H1 (cell line): ENCODE measurements at regions not wholly inside any gene's neighbourhood (a gene's known extent, or its start where the extent isn't known, plus 50 kb on each side); places are given as distances from the start of the nearest gene placed in this dataset.
A peak's percentile ranks its signal among the peaks of the same experiment; 100 is the strongest.

Experiments used
- CTCF ChIA-PET: fragments of 300-600 bp; sonication (Branson Sonifier 250); formaldehyde crosslinking; loops from one replicate; lab custom pipeline; 2021; ENCODE audit not compliant: partially characterized antibody; lab: Charles Lee
- POLR2A ChIA-PET: fragments of 300-600 bp; sonication (Branson Sonifier 250); formaldehyde crosslinking; loops from one replicate; lab custom pipeline; 2021; ENCODE audit warnings: inconsistent platforms; ENCODE audit not compliant: partially characterized antibody; lab: Charles Lee
- DNase-seq, 2 experiments: peaks; one replicate each; pipeline versions ENCODE4 v3.0.0 to v3.0.0-alpha.2; 2010 to 2022; ENCODE audit warnings: low spot score in 2 of 2, low read depth in 1 of 2, mixed read lengths in 1 of 2
- FAIRE-seq: peaks from 2 replicates; lab custom pipeline; 2011; peaks lifted over from hg19 to GRCh38; lab: Jason Lieb, UNC
- H2AFZ ChIP-seq: 2 replicates; pipeline ENCODE4 v1.8.1; 2012; ENCODE audit warnings: low read length, inconsistent platforms
- H2AK5ac ChIP-seq: 2 replicates; pipeline ENCODE4 v1.6.1; 2013; ENCODE audit warnings: low read depth, low read length
- H2BK120ac ChIP-seq: replicated peaks from 2 replicates; pipeline ENCODE3; 2013; ENCODE audit warnings: low read depth, low read length, inconsistent platforms
- H2BK12ac ChIP-seq: 2 replicates; pipeline ENCODE4 v1.6.1; 2013; ENCODE audit warnings: low read depth, low read length
- H2BK15ac ChIP-seq: 2 replicates; pipeline ENCODE4 v1.6.1; 2013; ENCODE audit warnings: low read length
- H2BK20ac ChIP-seq: 2 replicates; pipeline ENCODE4 v1.6.1; 2013; ENCODE audit warnings: low read length
- H2BK5ac ChIP-seq: 2 replicates; pipeline ENCODE4 v1.6.1; 2013; ENCODE audit warnings: low read depth, low read length
- H3K14ac ChIP-seq: 2 replicates; pipeline ENCODE4 v1.6.1; 2013; ENCODE audit warnings: inconsistent platforms; ENCODE audit not compliant: insufficient read length
- H3K18ac ChIP-seq: 2 replicates; pipeline ENCODE4 v1.6.1; 2013; ENCODE audit warnings: low read length; ENCODE audit errors: extremely low read depth
- H3K23ac ChIP-seq: 2 replicates; pipeline ENCODE4 v1.6.1; 2013; ENCODE audit warnings: inconsistent platforms; ENCODE audit not compliant: insufficient read length
- H3K23me2 ChIP-seq: 2 replicates; pipeline ENCODE4 v1.6.1; 2013; ENCODE audit warnings: low read depth, low read length
- H3K27ac ChIP-seq: 2 replicates; pipeline ENCODE4 v1.6.1; 2011; ENCODE audit warnings: low read depth, low read length, inconsistent platforms
- H3K27me3 ChIP-seq, 4 experiments: replicated peaks in 1 of 4; 1 replicate in 1 of 4; 2 replicates in 3 of 4; pipeline versions ENCODE4 v1.6.1 to v1.8.1; 2011 to 2013; ENCODE audit warnings: low read length in 3 of 4, mild to moderate bottlenecking in 3 of 4, inconsistent platforms in 2 of 4, mixed read lengths in 2 of 4, moderate library complexity in 1 of 4; ENCODE audit not compliant: control insufficient read depth in 3 of 4, insufficient read depth in 3 of 4; ENCODE audit errors: extremely low read depth in 1 of 4
- H3K36me3 ChIP-seq, 4 experiments: 2 replicates each; pipeline versions ENCODE4 v1.6.1 to v1.8.1; 2011 to 2013; ENCODE audit warnings: mild to moderate bottlenecking in 4 of 4, low read length in 3 of 4, moderate library complexity in 2 of 4, control low read depth in 1 of 4, inconsistent platforms in 1 of 4; ENCODE audit not compliant: insufficient read depth in 4 of 4, control insufficient read depth in 2 of 4
- H3K4ac ChIP-seq: replicated peaks from 2 replicates; pipeline ENCODE3; 2013; ENCODE audit warnings: low read length, low read depth, mixed read lengths, inconsistent platforms; ENCODE audit not compliant: insufficient read length
- H3K4me1 ChIP-seq, 4 experiments: replicated peaks in 1 of 4; 1 replicate in 1 of 4; 2 replicates in 3 of 4; pipeline versions ENCODE4 v1.6.1 to v1.8.1; 2011 to 2013; ENCODE audit warnings: low read length in 3 of 4, inconsistent platforms in 2 of 4, mixed read lengths in 1 of 4; ENCODE audit not compliant: insufficient read depth in 4 of 4, control insufficient read depth in 3 of 4
- H3K4me2 ChIP-seq, 2 experiments: 2 replicates each; pipeline versions ENCODE4 v1.6.1 to v1.8.1; 2011 to 2013; ENCODE audit warnings: low read depth in 2 of 2, low read length in 2 of 2, control low read depth in 1 of 2, inconsistent platforms in 1 of 2, mild to moderate bottlenecking in 1 of 2; ENCODE audit not compliant: insufficient read depth in 1 of 2
- H3K4me3 ChIP-seq, 4 experiments: fragments of 200-600, 300-600 bp in 1 of 4; sonication (generic), shearing (Covaris generic), sonication (Bioruptor Twin) in 1 of 4; 2 replicates each; pipeline versions ENCODE4 v1.5.1 to v1.8.1; 2011 to 2016; ENCODE audit warnings: low read length in 4 of 4, low read depth in 3 of 4, control low read depth in 2 of 4, inconsistent platforms in 2 of 4, mild to moderate bottlenecking in 2 of 4, mixed read lengths in 1 of 4, moderate library complexity in 1 of 4; ENCODE audit not compliant: insufficient read depth in 2 of 4; ENCODE audit errors: extremely low read depth in 1 of 4
- H3K56ac ChIP-seq: replicated peaks from 2 replicates; pipeline ENCODE3; 2013; ENCODE audit warnings: low read depth, mild to moderate bottlenecking, mixed read lengths, low read length, inconsistent platforms; ENCODE audit not compliant: insufficient read length
- H3K79me1 ChIP-seq: 2 replicates; pipeline ENCODE4 v1.6.1; 2013; ENCODE audit warnings: low read depth, low read length, control low read depth
- H3K79me2 ChIP-seq, 2 experiments: 2 replicates each; pipeline versions ENCODE4 v1.6.1 to v1.8.1; 2012 to 2013; ENCODE audit warnings: low read length in 2 of 2, mild to moderate bottlenecking in 2 of 2, inconsistent platforms in 1 of 2; ENCODE audit not compliant: insufficient read depth in 2 of 2, control insufficient read depth in 1 of 2
- H3K9ac ChIP-seq, 4 experiments: replicated peaks in 1 of 4; 1 replicate in 1 of 4; 2 replicates in 3 of 4; pipeline versions ENCODE4 v1.6.1 to v1.8.1; 2011 to 2013; ENCODE audit warnings: low read depth in 3 of 4, low read length in 3 of 4, control low read depth in 2 of 4, mild to moderate bottlenecking in 2 of 4, moderate library complexity in 2 of 4, inconsistent platforms in 1 of 4; ENCODE audit errors: extremely low read depth in 1 of 4
- H3K9me3 ChIP-seq, 2 experiments: 2 replicates each; pipeline versions ENCODE4 v1.6.1 to v1.8.1; 2012 to 2013; ENCODE audit warnings: mild to moderate bottlenecking in 2 of 2, moderate library complexity in 2 of 2, control low read depth in 1 of 2, inconsistent platforms in 1 of 2, low read depth in 1 of 2, low read length in 1 of 2, mixed read lengths in 1 of 2; ENCODE audit not compliant: insufficient read depth in 2 of 2
- H4K20me1 ChIP-seq, 2 experiments: replicated peaks in 1 of 2; 2 replicates each; pipeline versions ENCODE3 to v1.8.1; 2011 to 2013; ENCODE audit warnings: inconsistent platforms in 2 of 2, low read length in 2 of 2, mild to moderate bottlenecking in 1 of 2; ENCODE audit not compliant: insufficient read depth in 2 of 2, control insufficient read depth in 1 of 2
- H4K5ac ChIP-seq: 2 replicates; pipeline ENCODE4 v1.6.1; 2013; ENCODE audit warnings: low read length, low read depth, mixed read lengths, inconsistent platforms; ENCODE audit not compliant: insufficient read length
- H4K8ac ChIP-seq: 2 replicates; pipeline ENCODE4 v1.8.0; 2013; ENCODE audit warnings: mild to moderate bottlenecking, moderate library complexity, low read length, inconsistent platforms; ENCODE audit not compliant: insufficient read depth; ENCODE audit errors: extremely low read depth
- H4K91ac ChIP-seq: replicated peaks from 2 replicates; pipeline ENCODE3; 2013; ENCODE audit warnings: low read length, mixed read lengths, inconsistent platforms; ENCODE audit not compliant: insufficient read length
- ASH2L ChIP-seq: fragments of 200-600, 300-600 bp; sonication (generic); IDR thresholded peaks from one replicate; pipeline ENCODE4 v1.7.1; 2017; ENCODE audit warnings: low read length
- HDAC6 ChIP-seq: IDR thresholded peaks from one replicate; pipeline ENCODE4 v1.7.1; 2012; ENCODE audit warnings: low read depth, mild to moderate bottlenecking, inconsistent platforms, low read length, moderate library complexity
- RBBP5 ChIP-seq: IDR thresholded peaks from 2 replicates; pipeline ENCODE4 v1.7.1; 2012; ENCODE audit warnings: low read depth, mild to moderate bottlenecking, inconsistent platforms, low read length, moderate library complexity, borderline replicate concordance
- RXRA ChIP-seq: IDR thresholded peaks from 2 replicates; pipeline ENCODE4 v1.6.1; 2011; ENCODE audit warnings: low read depth, mild to moderate bottlenecking, low read length, moderate library complexity; ENCODE audit not compliant: insufficient read depth
- TEAD4 ChIP-seq: IDR thresholded peaks from 2 replicates; pipeline ENCODE4 v1.6.1; 2012; ENCODE audit warnings: low read depth, low read length, inconsistent platforms, mixed read lengths
- WGBS, 2 experiments: shearing (Covaris generic) in 1 of 2; methylation state at CpG; one replicate each; pipeline versions ENCODE4 v1.1.6 to v1.1.7; 2013 to 2015; ENCODE audit warnings: low lambda C conversion rate in 2 of 2, mixed read lengths in 2 of 2, inconsistent platforms in 1 of 2, low coverage in 1 of 2, missing lambda C conversion rate in 1 of 2; ENCODE audit not compliant: insufficient replicate concordance in 2 of 2, insufficient coverage in 1 of 2, insufficient read length in 1 of 2; ENCODE audit errors: extremely low coverage in 1 of 2, missing lambda C conversion rate in 1 of 2; 5-methylcytosine and 5-hydroxymethylcytosine counted together

DNA sequence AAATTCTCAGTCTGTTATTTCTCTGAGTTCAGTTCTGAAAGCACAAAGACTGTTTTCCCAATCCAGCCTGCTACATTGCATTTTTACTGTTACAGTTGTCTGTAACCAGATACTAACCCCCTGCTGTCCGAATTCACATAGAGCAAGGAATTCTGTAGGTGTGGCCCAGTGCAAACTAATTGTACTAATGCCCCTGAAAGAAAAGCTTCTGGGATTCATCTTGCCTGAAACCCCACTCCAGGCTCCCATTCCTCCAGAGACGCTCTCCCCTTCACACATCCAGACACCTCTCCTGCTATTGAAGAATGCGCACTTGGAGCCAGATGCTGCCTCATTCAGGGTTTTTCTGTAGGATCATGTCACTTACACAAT, 127.0 kb downstream of the TTC32 start:
- H3K79me2 ChIP-seq: no peaks in the 10 kb centered on the region
- H3K4me1 ChIP-seq: peaks cover 7 to 12% (median 9%) of the 10 kb centered on the region in 4 experiments; a peak in 6 of 7 replicates
- peak; percentile 42 for FAIRE-seq
- H4K8ac ChIP-seq: no peak overlapping the region
- peak overlapping the region; percentile 41; the same call in 1 of the 2 replicates for H2BK12ac ChIP-seq
- H4K20me1 ChIP-seq: no peaks in the 10 kb centered on the region
- peak overlapping the region; percentile 36 to 58; a peak in 3 of 4 replicates for H3K4me2 ChIP-seq
- 0 out of 2 replicates have a peak, but pooled peaks have one; percentile 33 for TF ChIP-seq TEAD4
- no peak for TF ChIP-seq RXRA
- peak; percentile 36 for TF ChIP-seq ASH2L
- TF ChIP-seq RBBP5: no peak
- TF ChIP-seq HDAC6: no peak
- TF ChIP-seq, all 59 proteins: peak for 2
- no peak overlapping the region for H3K9ac ChIP-seq
- H3K4me3 ChIP-seq: peak overlapping the region in 2 of 4 experiments; percentile 4 to 15; a peak in 2 of 8 replicates
- ChIA-PET CTCF (interaction anchor here (0.6 to 2.3 kb wide), 9 partner anchors 12 to 102 kb away, joined by 3 to 8 read pairs (median 4); no protein-coding TSS in a partner anchor), POLR2A (interaction anchor here (1.1 kb wide), 2 partner anchors 11 kb away, joined by 3 to 4 read pairs; no protein-coding TSS in a partner anchor)
- no peak overlapping the region for H3K23ac ChIP-seq
- no peak overlapping the region for H3K56ac ChIP-seq
- H3K9me3 ChIP-seq: no peaks in the 10 kb centered on the region
- H2BK120ac ChIP-seq: no peak overlapping the region
- H2BK15ac ChIP-seq: peak overlapping the region; percentile 49; the same call in 1 of the 2 replicates
- H2AK5ac ChIP-seq: no peak overlapping the region
- H3K27ac ChIP-seq: no peak overlapping the region
- H3K79me1 ChIP-seq: no peaks in the 10 kb centered on the region
- DNase-seq: peak in 1 of 2 experiments; percentile 46
- H2BK20ac ChIP-seq: peak overlapping the region; percentile 44
- no peak overlapping the region for H3K14ac ChIP-seq
- H3K27me3 ChIP-seq: no peaks in the 10 kb centered on the region
- no peak overlapping the region for H4K5ac ChIP-seq
- no peak overlapping the region for H4K91ac ChIP-seq
- no peaks in the 10 kb centered on the region for H3K36me3 ChIP-seq
- no peak overlapping the region; the same call in 1 of the 2 replicates for H3K18ac ChIP-seq
- H2BK5ac ChIP-seq: no peak overlapping the region
- WGBS, 2 experiments: 56% methylated on average over 3 of the region's 3 CpGs; no CpG with 5 or more reads in 1 of the 2 experiments
- H3K23me2 ChIP-seq: no peaks in the 10 kb centered on the region
- no peak overlapping the region for H2AFZ ChIP-seq
- no peak overlapping the region for H3K4ac ChIP-seq
